HG03432 (cell line): ENCODE measurements at regions not wholly inside any gene's neighbourhood (a gene's known extent, or its start where the extent isn't known, plus 50 kb on each side); places are given as distances from the start of the nearest gene placed in this dataset.
"Not testable (repeated sequence)": the region's sequence is repeated elsewhere in the genome, so short reads cannot be mapped to it uniquely, and the experiment has no call there.

Experiments used
- ATAC-seq: cut with Tn5 transposase; IDR thresholded peaks from one replicate; pipeline ENCODE4 v1.9.1; 2021; ENCODE audit warnings: mild to moderate bottlenecking, moderate library complexity; ENCODE audit not compliant: unreplicated experiment

- no peak for ATAC-seq
These were observed 573.0 kb upstream of the C16orf82 start for GRCh38 chr16:26493751-26494150.

GRCh38 chr16:26497896-26498295 lies 568.8 kb upstream of the C16orf82 start:
- ATAC-seq, result no peak

GRCh38 chr16:26500326-26500725 lies 566.4 kb upstream of the C16orf82 start:
- ATAC-seq, result no peak

GRCh38 chr16:26505496-26505895 lies 561.2 kb upstream of the C16orf82 start:
- no peak for ATAC-seq

- not testable (repeated sequence) for ATAC-seq
These were observed 557.8 kb upstream of the C16orf82 start for GRCh38 chr16:26508946-26509345.

- no peak for ATAC-seq
These were observed 555.8 kb upstream of the C16orf82 start for GRCh38 chr16:26510924-26511323.

- no peak for ATAC-seq
These were observed 555.3 kb upstream of the C16orf82 start for GRCh38 chr16:26511463-26511862.

GRCh38 chr16:26521626-26522025 lies 545.1 kb upstream of the C16orf82 start:
- ATAC-seq, result no peak

- ATAC-seq, result no peak
These were observed 542.4 kb upstream of the C16orf82 start for GRCh38 chr16:26524281-26524680.

- ATAC-seq, result no peak
These were observed 541.9 kb upstream of the C16orf82 start for GRCh38 chr16:26524846-26525245.

GRCh38 chr16:26525856-26526255 lies 540.9 kb upstream of the C16orf82 start:
- no peak for ATAC-seq

GRCh38 chr16:26526633-26527032 lies 540.1 kb upstream of the C16orf82 start:
- no peak for ATAC-seq

- no peak for ATAC-seq
These were observed 536.0 kb upstream of the C16orf82 start for GRCh38 chr16:26530584-26531289.

- no peak for ATAC-seq
These were observed 535.4 kb upstream of the C16orf82 start for GRCh38 chr16:26531290-26531730.

- no peak for ATAC-seq
These were observed 534.3 kb upstream of the C16orf82 start for GRCh38 chr16:26532456-26532855.

- no peak for ATAC-seq
These were observed 524.5 kb upstream of the C16orf82 start for GRCh38 chr16:26542198-26542597.

GRCh38 chr16:26546573-26546972 lies 520.2 kb upstream of the C16orf82 start:
- ATAC-seq, result no peak

GRCh38 chr16:26547681-26548080 lies 519.0 kb upstream of the C16orf82 start:
- no peak for ATAC-seq

- ATAC-seq, result no peak
These were observed 516.6 kb upstream of the C16orf82 start for GRCh38 chr16:26550111-26550610.

GRCh38 chr16:26554030-26554429 lies 512.7 kb upstream of the C16orf82 start:
- no peak for ATAC-seq

GRCh38 chr16:26561303-26561702 lies 505.4 kb upstream of the C16orf82 start:
- no peak for ATAC-seq

GRCh38 chr16:26563018-26563417 lies 503.7 kb upstream of the C16orf82 start:
- ATAC-seq, result no peak

- ATAC-seq, result no peak
These were observed 499.4 kb upstream of the C16orf82 start for GRCh38 chr16:26567356-26567755.
